GM12878 (cell line): ENCODE measurements at regions not wholly inside any gene's neighbourhood (a gene's known extent, or its start where the extent isn't known, plus 50 kb on each side); places are given as distances from the start of the nearest gene placed in this dataset.

ENCODE experiments used
- EGR1 ChIP-seq, 2 experiments: IDR thresholded peaks; 1 replicate in 1 of 2; 2 replicates in 1 of 2; pipeline ENCODE4 v1.6.1; 2011 to 2012; ENCODE audit warnings: low read depth in 2 of 2, low read length in 2 of 2, borderline replicate concordance in 1 of 2, mild to moderate bottlenecking in 1 of 2, moderate library complexity in 1 of 2
- FOXM1 ChIP-seq: IDR thresholded peaks from 2 replicates; pipeline ENCODE4 v1.6.1; 2012; ENCODE audit warnings: low read depth, mild to moderate bottlenecking, inconsistent platforms, low read length, moderate library complexity
- MYB ChIP-seq: fragments of 150-350 bp; IDR thresholded peaks from 2 replicates; pipeline ENCODE4 v1.6.1; 2014; ENCODE audit warnings: mild to moderate bottlenecking, low read depth, low read length, borderline replicate concordance
- MYC ChIP-seq: IDR thresholded peaks from 2 replicates; pipeline ENCODE4 v1.6.1; 2011; ENCODE audit warnings: mild to moderate bottlenecking, low read length, moderate library complexity, inconsistent platforms; ENCODE audit not compliant: insufficient read depth, insufficient replicate concordance, insufficient read length, severe bottlenecking
- POLR2A ChIP-seq: IDR thresholded peaks from 2 replicates; pipeline ENCODE4 v1.6.1; 2011; ENCODE audit warnings: low read depth, mild to moderate bottlenecking, low read length
- PRDM15 ChIP-seq: fragments of 450-650 bp; formaldehyde crosslinking; IDR thresholded peaks from 2 replicates; pipeline ENCODE4 v1.4.0; 2020; ENCODE audit warnings: mild to moderate bottlenecking, moderate library complexity
- RB1 ChIP-seq: fragments of 450-650 bp; formaldehyde crosslinking; IDR thresholded peaks from 2 replicates; pipeline ENCODE4 v1.6.1; 2017; ENCODE audit warnings: mild to moderate bottlenecking, borderline replicate concordance
- SIN3A ChIP-seq: IDR thresholded peaks from 2 replicates; pipeline ENCODE4 v1.6.1; 2012; ENCODE audit warnings: low read depth, low read length, improper control_type of control experiment
- TF ChIP-seq, protein P1 (sequence below), 3 experiments: IDR thresholded peaks in 2 of 3; conservative IDR thresholded peaks in 1 of 3; 2 replicates each; pipeline ENCODE4 v1.5.1; 2011; ENCODE audit warnings: low read depth in 3 of 3, low read length in 3 of 3, mild to moderate bottlenecking in 3 of 3, control low read depth in 2 of 3, moderate library complexity in 2 of 3, inconsistent platforms in 1 of 3, mixed read lengths in 1 of 3; ENCODE audit not compliant: control insufficient read depth in 2 of 3, insufficient read depth in 1 of 3; ENCODE audit errors: extremely low read depth in 1 of 3
- TF ChIP-seq, protein P2 (sequence below): fragments of 450-650 bp; formaldehyde crosslinking; IDR thresholded peaks from 2 replicates; pipeline ENCODE4 v1.5.0; 2022; ENCODE audit warnings: mild to moderate bottlenecking, missing genetic modification characterization

- TF ChIP-seq PRDM15 (CRISPR knock-in tag): no peak
- TF ChIP-seq, protein P1, sequence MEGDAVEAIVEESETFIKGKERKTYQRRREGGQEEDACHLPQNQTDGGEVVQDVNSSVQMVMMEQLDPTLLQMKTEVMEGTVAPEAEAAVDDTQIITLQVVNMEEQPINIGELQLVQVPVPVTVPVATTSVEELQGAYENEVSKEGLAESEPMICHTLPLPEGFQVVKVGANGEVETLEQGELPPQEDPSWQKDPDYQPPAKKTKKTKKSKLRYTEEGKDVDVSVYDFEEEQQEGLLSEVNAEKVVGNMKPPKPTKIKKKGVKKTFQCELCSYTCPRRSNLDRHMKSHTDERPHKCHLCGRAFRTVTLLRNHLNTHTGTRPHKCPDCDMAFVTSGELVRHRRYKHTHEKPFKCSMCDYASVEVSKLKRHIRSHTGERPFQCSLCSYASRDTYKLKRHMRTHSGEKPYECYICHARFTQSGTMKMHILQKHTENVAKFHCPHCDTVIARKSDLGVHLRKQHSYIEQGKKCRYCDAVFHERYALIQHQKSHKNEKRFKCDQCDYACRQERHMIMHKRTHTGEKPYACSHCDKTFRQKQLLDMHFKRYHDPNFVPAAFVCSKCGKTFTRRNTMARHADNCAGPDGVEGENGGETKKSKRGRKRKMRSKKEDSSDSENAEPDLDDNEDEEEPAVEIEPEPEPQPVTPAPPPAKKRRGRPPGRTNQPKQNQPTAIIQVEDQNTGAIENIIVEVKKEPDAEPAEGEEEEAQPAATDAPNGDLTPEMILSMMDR (IDR thresholded peaks at IDR 0.05 in 2 of 3, conservative IDR thresholded peaks at IDR 0.05 in 1 of 3; ENCODE audit: control insufficient read depth in 2 of 3, extremely low read depth in 1 of 3, insufficient read depth in 1 of 3, low read depth in 3 of 3, low read length in 3 of 3): no peak
- no peak for TF ChIP-seq POLR2A
- TF ChIP-seq FOXM1: no peak
- no peak for TF ChIP-seq RB1
- no peak for TF ChIP-seq EGR1 (IDR thresholded peaks at IDR 0.05; ENCODE audit: borderline replicate concordance in 1 of 2, low read depth in 2 of 2, low read length in 2 of 2)
- TF ChIP-seq, protein P2, sequence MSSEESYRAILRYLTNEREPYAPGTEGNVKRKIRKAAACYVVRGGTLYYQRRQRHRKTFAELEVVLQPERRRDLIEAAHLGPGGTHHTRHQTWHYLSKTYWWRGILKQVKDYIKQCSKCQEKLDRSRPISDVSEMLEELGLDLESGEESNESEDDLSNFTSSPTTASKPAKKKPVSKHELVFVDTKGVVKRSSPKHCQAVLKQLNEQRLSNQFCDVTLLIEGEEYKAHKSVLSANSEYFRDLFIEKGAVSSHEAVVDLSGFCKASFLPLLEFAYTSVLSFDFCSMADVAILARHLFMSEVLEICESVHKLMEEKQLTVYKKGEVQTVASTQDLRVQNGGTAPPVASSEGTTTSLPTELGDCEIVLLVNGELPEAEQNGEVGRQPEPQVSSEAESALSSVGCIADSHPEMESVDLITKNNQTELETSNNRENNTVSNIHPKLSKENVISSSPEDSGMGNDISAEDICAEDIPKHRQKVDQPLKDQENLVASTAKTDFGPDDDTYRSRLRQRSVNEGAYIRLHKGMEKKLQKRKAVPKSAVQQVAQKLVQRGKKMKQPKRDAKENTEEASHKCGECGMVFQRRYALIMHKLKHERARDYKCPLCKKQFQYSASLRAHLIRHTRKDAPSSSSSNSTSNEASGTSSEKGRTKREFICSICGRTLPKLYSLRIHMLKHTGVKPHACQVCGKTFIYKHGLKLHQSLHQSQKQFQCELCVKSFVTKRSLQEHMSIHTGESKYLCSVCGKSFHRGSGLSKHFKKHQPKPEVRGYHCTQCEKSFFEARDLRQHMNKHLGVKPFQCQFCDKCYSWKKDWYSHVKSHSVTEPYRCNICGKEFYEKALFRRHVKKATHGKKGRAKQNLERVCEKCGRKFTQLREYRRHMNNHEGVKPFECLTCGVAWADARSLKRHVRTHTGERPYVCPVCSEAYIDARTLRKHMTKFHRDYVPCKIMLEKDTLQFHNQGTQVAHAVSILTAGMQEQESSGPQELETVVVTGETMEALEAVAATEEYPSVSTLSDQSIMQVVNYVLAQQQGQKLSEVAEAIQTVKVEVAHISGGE: no peak
- no peak for TF ChIP-seq SIN3A
- no peak for TF ChIP-seq MYC
- TF ChIP-seq MYB: no peak
These were observed 557.6 kb downstream of the CETN3 start for GRCh38 chr5:89851911-89852310.
